ENCODE measurements at regions not wholly inside any gene's neighbourhood (a gene's known extent, or its start where the extent isn't known, plus 50 kb on each side); places are given as distances from the start of the nearest gene placed in this dataset.

GRCh38 chr10:71144824-71145223 is 67.5 kb upstream of the UNC5B start:
- Histone ChIP-seq H3K27ac (no peak overlapping the region), H3K4me3 (ENCODE audit: low read depth, low read length) (no peak overlapping the region), H3K27me3 (ENCODE audit: insufficient read depth, low read depth, severe bottlenecking) (no peaks in the 10 kb centered on the region), H3K36me3 (no peaks in the 10 kb centered on the region), H3K9me3 (ENCODE audit: severe bottlenecking) (no peaks in the 10 kb centered on the region)
- no peak for TF ChIP-seq CTCF (IDR thresholded peaks at IDR 0.05; ENCODE audit: low read depth, low read length)
- DNase-seq, result no peak

GRCh38 chr10:71145352-71145945 is 66.9 kb upstream of the UNC5B start:
- no peak for DNase-seq
- Histone ChIP-seq H3K9me3 (ENCODE audit: severe bottlenecking) (no peaks in the 10 kb centered on the region), H3K27ac (no peak overlapping the region), H3K4me3 (ENCODE audit: low read depth, low read length) (no peak overlapping the region), H3K27me3 (ENCODE audit: insufficient read depth, low read depth, severe bottlenecking) (no peaks in the 10 kb centered on the region), H3K36me3 (no peaks in the 10 kb centered on the region)
- no peak for TF ChIP-seq CTCF (IDR thresholded peaks at IDR 0.05; ENCODE audit: low read depth, low read length)

GRCh38 chr10:71150796-71151195 is 61.6 kb upstream of the UNC5B start:
- no peaks in the 10 kb centered on the region for H3K36me3 ChIP-seq
- no peaks in the 10 kb centered on the region for H3K9me3 ChIP-seq (ENCODE audit: severe bottlenecking)
- DNase-seq, result no peak
- no peak overlapping the region for H3K27ac ChIP-seq
- no peak for TF ChIP-seq CTCF (IDR thresholded peaks at IDR 0.05; ENCODE audit: low read depth, low read length)
- H3K4me3 ChIP-seq (ENCODE audit: low read depth, low read length), result no peak overlapping the region
- H3K27me3 ChIP-seq (ENCODE audit: insufficient read depth, low read depth, severe bottlenecking), result no peaks in the 10 kb centered on the region

- no peak for TF ChIP-seq CTCF (IDR thresholded peaks at IDR 0.05; ENCODE audit: low read depth, low read length)
- H3K27me3 ChIP-seq (ENCODE audit: insufficient read depth, low read depth, severe bottlenecking), result no peaks in the 10 kb centered on the region
- DNase-seq, result no peak
Measured at GRCh38 chr10:71152043-71152442, 60.3 kb upstream of the UNC5B start.

GRCh38 chr10:71156436-71156835 is 55.9 kb upstream of the UNC5B start:
- no peak for TF ChIP-seq CTCF (IDR thresholded peaks at IDR 0.05; ENCODE audit: low read depth, low read length)
- H3K27ac ChIP-seq, result no peak overlapping the region
- no peaks in the 10 kb centered on the region for H3K27me3 ChIP-seq (ENCODE audit: insufficient read depth, low read depth, severe bottlenecking)

More at GRCh38 chr10:71152043-71152442, 60.3 kb upstream of the UNC5B start:
- Histone ChIP-seq H3K9me3 (ENCODE audit: severe bottlenecking) (no peaks in the 10 kb centered on the region), H3K27ac (no peak overlapping the region), H3K36me3 (no peaks in the 10 kb centered on the region), H3K4me3 (ENCODE audit: low read depth, low read length) (no peak overlapping the region)

GRCh38 chr10:71157435-71157834 is 54.9 kb upstream of the UNC5B start:
- DNase-seq, result no peak
- Histone ChIP-seq H3K36me3 (no peaks in the 10 kb centered on the region), H3K9me3 (ENCODE audit: severe bottlenecking) (no peaks in the 10 kb centered on the region), H3K27me3 (ENCODE audit: insufficient read depth, low read depth, severe bottlenecking) (no peaks in the 10 kb centered on the region), H3K27ac (no peak overlapping the region), H3K4me3 (ENCODE audit: low read depth, low read length) (no peak overlapping the region)
- no peak for TF ChIP-seq CTCF (IDR thresholded peaks at IDR 0.05; ENCODE audit: low read depth, low read length)

More at GRCh38 chr10:71156436-71156835, 55.9 kb upstream of the UNC5B start:
- no peak overlapping the region for H3K4me3 ChIP-seq (ENCODE audit: low read depth, low read length)
- no peak for DNase-seq
- no peaks in the 10 kb centered on the region for H3K9me3 ChIP-seq (ENCODE audit: severe bottlenecking)
- no peaks in the 10 kb centered on the region for H3K36me3 ChIP-seq
